BE2C (cell line): ENCODE measurements at regions not wholly inside any gene's neighbourhood (a gene's known extent, or its start where the extent isn't known, plus 50 kb on each side); places are given as distances from the start of the nearest gene placed in this dataset.
A peak's percentile ranks its signal among the peaks of the same experiment; 100 is the strongest.

Experiments used
- DNase-seq: peaks from one replicate; pipeline ENCODE4 v3.0.0-alpha.2; 2020
- H3K27me3 ChIP-seq: fragments of 250-450 bp; sonication (Bioruptor Pico); 2 replicates; pipeline ENCODE4 v1.5.1; 2020; ENCODE audit warnings: mild to moderate bottlenecking
- H3K36me3 ChIP-seq: fragments of 250-450 bp; sonication (Bioruptor Pico); 2 replicates; pipeline ENCODE4 v1.5.1; 2020; ENCODE audit warnings: mild to moderate bottlenecking
- H3K4me1 ChIP-seq: fragments of 250-450 bp; sonication (Bioruptor Pico); 2 replicates; pipeline ENCODE4 v1.5.1; 2020
- H3K4me3 ChIP-seq: 2 replicates; pipeline ENCODE4 v1.5.1; 2011; ENCODE audit warnings: low read depth, low read length
- H3K9me3 ChIP-seq: fragments of 250-450 bp; sonication (Bioruptor Pico); 2 replicates; pipeline ENCODE4 v1.5.1; 2020
- TF ChIP-seq, protein P1 (sequence below): IDR thresholded peaks from 2 replicates; pipeline ENCODE4 v1.5.1; 2012; ENCODE audit warnings: mild to moderate bottlenecking, low read depth, low read length

DNA sequence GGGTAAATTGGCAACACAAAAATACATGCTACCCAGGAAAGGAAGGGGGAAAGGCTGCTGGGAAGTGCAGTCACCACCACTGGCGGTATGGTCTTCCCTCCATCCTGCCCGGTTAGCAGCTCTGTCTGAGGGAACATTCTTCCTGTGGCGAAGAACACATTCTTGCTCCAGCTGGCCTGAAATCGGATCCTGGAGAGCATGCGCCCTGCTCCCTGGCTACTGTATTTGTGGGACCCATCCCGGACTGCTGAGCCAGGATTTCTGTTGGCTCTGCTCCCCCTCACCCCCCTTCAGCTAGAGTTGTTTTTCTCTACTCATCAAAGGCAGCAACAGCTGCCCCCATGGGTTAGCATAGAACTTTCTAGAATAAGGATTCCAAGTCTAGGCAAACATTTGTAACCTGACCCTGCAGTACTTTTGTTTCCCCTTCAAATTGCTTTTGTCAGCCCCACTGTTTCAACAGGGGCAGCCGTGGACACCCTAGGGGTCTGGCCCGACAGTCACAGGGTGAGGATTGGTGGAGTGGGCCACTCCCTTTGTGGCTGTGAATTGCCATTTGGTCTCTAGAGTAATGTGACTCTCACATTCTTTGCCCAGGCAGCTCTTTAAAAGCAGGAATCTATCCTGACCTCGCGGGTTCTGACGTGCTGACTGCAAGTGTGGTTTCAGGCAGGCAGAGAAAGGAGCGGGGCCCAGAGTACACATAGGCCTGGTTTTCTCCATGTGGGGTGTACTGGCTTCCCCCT lies 157.7 kb downstream of the TOMM20 start:
- Histone ChIP-seq H3K4me3 (no peak overlapping the region), H3K4me1 (peaks cover 40% of the 10 kb centered on the region), H3K9me3 (no peaks in the 10 kb centered on the region), H3K36me3 (no peaks in the 10 kb centered on the region), H3K27me3 (no peaks in the 10 kb centered on the region)
- no peak for DNase-seq
- TF ChIP-seq, protein P1, sequence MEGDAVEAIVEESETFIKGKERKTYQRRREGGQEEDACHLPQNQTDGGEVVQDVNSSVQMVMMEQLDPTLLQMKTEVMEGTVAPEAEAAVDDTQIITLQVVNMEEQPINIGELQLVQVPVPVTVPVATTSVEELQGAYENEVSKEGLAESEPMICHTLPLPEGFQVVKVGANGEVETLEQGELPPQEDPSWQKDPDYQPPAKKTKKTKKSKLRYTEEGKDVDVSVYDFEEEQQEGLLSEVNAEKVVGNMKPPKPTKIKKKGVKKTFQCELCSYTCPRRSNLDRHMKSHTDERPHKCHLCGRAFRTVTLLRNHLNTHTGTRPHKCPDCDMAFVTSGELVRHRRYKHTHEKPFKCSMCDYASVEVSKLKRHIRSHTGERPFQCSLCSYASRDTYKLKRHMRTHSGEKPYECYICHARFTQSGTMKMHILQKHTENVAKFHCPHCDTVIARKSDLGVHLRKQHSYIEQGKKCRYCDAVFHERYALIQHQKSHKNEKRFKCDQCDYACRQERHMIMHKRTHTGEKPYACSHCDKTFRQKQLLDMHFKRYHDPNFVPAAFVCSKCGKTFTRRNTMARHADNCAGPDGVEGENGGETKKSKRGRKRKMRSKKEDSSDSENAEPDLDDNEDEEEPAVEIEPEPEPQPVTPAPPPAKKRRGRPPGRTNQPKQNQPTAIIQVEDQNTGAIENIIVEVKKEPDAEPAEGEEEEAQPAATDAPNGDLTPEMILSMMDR, result no peak

DNA sequence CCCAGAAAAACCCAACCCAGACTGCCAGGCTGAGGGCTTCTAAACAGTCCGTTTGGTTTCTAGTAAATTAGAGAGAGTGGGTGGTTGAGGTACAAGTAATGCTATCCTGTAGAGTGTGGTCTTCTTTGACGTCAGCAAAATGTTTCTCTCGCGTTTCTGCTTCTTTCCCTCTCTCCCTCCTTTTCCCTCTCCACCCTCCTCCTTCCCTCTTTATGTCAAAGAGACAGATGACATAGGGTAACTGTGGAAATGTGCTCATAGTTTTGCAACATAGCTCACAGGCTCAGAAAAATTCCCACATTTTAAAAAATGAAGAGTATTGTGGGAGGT lies 158.3 kb downstream of the TOMM20 start:
- Histone ChIP-seq H3K4me1 (peaks cover 34% of the 10 kb centered on the region), H3K4me3 (peak overlapping the region; percentile 48), H3K36me3 (no peaks in the 10 kb centered on the region), H3K9me3 (no peaks in the 10 kb centered on the region), H3K27me3 (no peaks in the 10 kb centered on the region)
- TF ChIP-seq, protein P1, result no peak
- DNase-seq, result no peak

DNA sequence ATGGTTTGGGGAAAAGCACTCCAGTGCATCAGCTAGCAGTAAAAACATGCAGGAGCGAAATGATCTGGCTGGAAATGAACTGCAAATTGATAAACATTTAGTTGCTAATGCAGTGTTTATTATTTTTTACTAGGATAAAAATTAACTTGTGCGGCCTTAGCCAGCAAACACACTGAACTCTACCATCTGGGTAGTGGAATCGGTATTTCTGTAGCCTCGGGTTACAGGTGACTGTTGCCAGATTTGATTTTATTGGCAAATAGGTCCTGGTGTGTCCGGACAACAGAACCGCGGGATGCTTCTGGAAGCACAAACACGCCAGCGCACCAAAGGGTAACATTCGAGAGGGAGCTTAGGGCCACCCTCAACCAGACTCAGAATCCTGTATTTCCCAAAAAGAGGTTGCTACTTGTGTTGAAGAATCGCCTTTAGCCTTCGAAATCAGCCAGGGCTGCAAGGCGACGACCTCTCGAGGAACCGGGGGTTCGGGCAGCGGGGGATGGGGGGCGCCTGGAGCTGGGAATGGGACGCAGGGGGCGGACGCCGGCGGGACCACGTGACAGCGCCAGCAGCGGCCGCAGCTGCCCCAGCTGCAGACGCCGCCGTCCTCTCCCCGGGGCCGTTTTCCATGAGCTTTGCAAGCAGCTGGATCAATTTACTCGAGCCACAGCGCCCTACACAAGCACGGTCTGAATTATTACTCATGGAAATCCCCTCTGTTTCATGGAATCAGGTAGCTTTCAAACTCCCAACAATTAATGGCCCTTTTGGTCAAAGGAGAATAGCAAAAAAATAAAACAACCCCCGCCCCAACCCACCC lies 158.8 kb downstream of the TOMM20 start:
- Histone ChIP-seq H3K4me3 (peak overlapping the region; percentile 48), H3K9me3 (no peaks in the 10 kb centered on the region), H3K4me1 (peaks cover 30% of the 10 kb centered on the region), H3K27me3 (no peaks in the 10 kb centered on the region), H3K36me3 (no peaks in the 10 kb centered on the region)
- DNase-seq, result peak; percentile 92
- TF ChIP-seq, protein P1, result no peak

- DNase-seq, result no peak
- no peaks in the 10 kb centered on the region for H3K27me3 ChIP-seq
- no peaks in the 10 kb centered on the region for H3K9me3 ChIP-seq
- peaks cover 24% of the 10 kb centered on the region for H3K4me1 ChIP-seq
- TF ChIP-seq, protein P1, result no peak
- H3K36me3 ChIP-seq, result no peaks in the 10 kb centered on the region
- H3K4me3 ChIP-seq, result no peak overlapping the region; the same call in 1 of the 2 replicates
These were observed 159.6 kb downstream of the TOMM20 start for GRCh38 chr1:234969011-234969441.

- no peaks in the 10 kb centered on the region for H3K27me3 ChIP-seq
- H3K4me3 ChIP-seq, result no peak overlapping the region
- H3K36me3 ChIP-seq, result no peaks in the 10 kb centered on the region
- DNase-seq, result no peak
- TF ChIP-seq, protein P1, result no peak
- H3K4me1 ChIP-seq, result peaks cover 26% of the 10 kb centered on the region
- H3K9me3 ChIP-seq, result no peaks in the 10 kb centered on the region
These were observed 160.2 kb downstream of the TOMM20 start for GRCh38 chr1:234968451-234968850.

- H3K9me3 ChIP-seq, result no peaks in the 10 kb centered on the region
- no peak overlapping the region for H3K4me3 ChIP-seq
- H3K27me3 ChIP-seq, result no peaks in the 10 kb centered on the region
- no peak for DNase-seq
- H3K36me3 ChIP-seq, result no peaks in the 10 kb centered on the region
- peaks cover 36% of the 10 kb centered on the region for H3K4me1 ChIP-seq
- TF ChIP-seq, protein P1, result no peak
These were observed 161.5 kb downstream of the TOMM20 start for GRCh38 chr1:234967121-234967520.
